HepG2 (cell line): ENCODE measurements at regions not wholly inside any gene's neighbourhood (a gene's known extent, or its start where the extent isn't known, plus 50 kb on each side); places are given as distances from the start of the nearest gene placed in this dataset.

Source experiments
- ATAC-seq: fragments of 200-7000 bp; cut with Tn5 transposase; 3 replicates; pipeline ENCODE4 v1.9.1; 2020; ENCODE audit warnings: mild to moderate bottlenecking, moderate library complexity
- BruUV-seq: library from RNA; stranded (reverse); fragments of 400-500 nt; replicated peaks from 2 replicates; lab custom pipeline; 2021; lab: Mats Ljungman, UMichigan
- CTCF ChIA-PET: fragments of 300-600 bp; formaldehyde crosslinking; extraction: SDS; loops from one replicate; lab custom pipeline; 2021; ENCODE audit warnings: low total read pairs, inconsistent platforms, low intra/inter-chr PET ratio; lab: Yijun Ruan, JAX
- POLR2A ChIA-PET: fragments of 350-600 bp; sonication (Branson Sonifier 250); formaldehyde crosslinking; loops from one replicate; lab custom pipeline; 2020; ENCODE audit warnings: antibody characterized with exemption, inconsistent platforms; lab: Yijun Ruan, JAX
- DNase-seq: peaks from one replicate; pipeline ENCODE4 v3.0.0-alpha.2; 2015; ENCODE audit warnings: low spot score
- FAIRE-seq: peaks from 3 replicates; lab custom pipeline; 2011; peaks lifted over from hg19 to GRCh38; lab: Jason Lieb, UNC
- H2AFZ ChIP-seq: one replicate; pipeline ENCODE4 v1.6.1; 2011; ENCODE audit warnings: low read length, inconsistent platforms
- H3K27ac ChIP-seq: fragments of 300-600 bp; 3 replicates; pipeline ENCODE4 v1.8.0; 2011; ENCODE audit warnings: mixed run types, mild to moderate bottlenecking, mixed read lengths, low read length, inconsistent platforms; ENCODE audit not compliant: insufficient read depth; ENCODE audit errors: extremely low read length
- H3K27me3 ChIP-seq, 2 experiments: fragments of 200-600 bp in 1 of 2; 2 replicates in 1 of 2; 3 replicates in 1 of 2; pipeline versions ENCODE4 v1.6.0 to v1.8.0; 2011; ENCODE audit warnings: low read length in 2 of 2, mild to moderate bottlenecking in 2 of 2, moderate library complexity in 2 of 2, inconsistent platforms in 1 of 2; ENCODE audit not compliant: insufficient read depth in 2 of 2, control insufficient read depth in 1 of 2
- H3K36me3 ChIP-seq, 2 experiments: fragments of 200-600 bp in 1 of 2; replicated peaks in 1 of 2; 2 replicates in 1 of 2; 3 replicates in 1 of 2; pipeline versions ENCODE4 v1.5.1 to v1.8.0; 2011; ENCODE audit warnings: low read length in 2 of 2, inconsistent platforms in 1 of 2; ENCODE audit not compliant: insufficient read depth in 2 of 2, control insufficient read depth in 1 of 2
- H3K4me1 ChIP-seq: 2 replicates; pipeline ENCODE4 v1.5.1; 2012; ENCODE audit warnings: low read length, inconsistent platforms; ENCODE audit not compliant: insufficient read depth
- H3K4me2 ChIP-seq: 2 replicates; pipeline ENCODE4 v1.6.0; 2011; ENCODE audit warnings: low read depth, low read length, inconsistent platforms
- H3K4me3 ChIP-seq, 3 experiments: fragments of 200-600 bp in 1 of 3; sonication (generic), shearing (Covaris generic) in 1 of 3; replicated peaks in 1 of 3; 2 replicates each; pipeline ENCODE4 v1.5.1; 2011 to 2016; ENCODE audit warnings: low read length in 3 of 3, inconsistent platforms in 2 of 3, low read depth in 2 of 3, mild to moderate bottlenecking in 2 of 3, control low read depth in 1 of 3, mixed read lengths in 1 of 3; ENCODE audit not compliant: insufficient read depth in 1 of 3
- H3K79me2 ChIP-seq: one replicate; pipeline ENCODE4 v1.6.1; 2011; ENCODE audit warnings: low read length, inconsistent platforms; ENCODE audit not compliant: insufficient read depth
- H3K9ac ChIP-seq: 2 replicates; pipeline ENCODE4 v1.6.0; 2011; ENCODE audit warnings: mild to moderate bottlenecking, low read depth, low read length, inconsistent platforms; ENCODE audit not compliant: insufficient read depth
- H3K9me3 ChIP-seq: 2 replicates; pipeline ENCODE4 v1.5.1; 2012; ENCODE audit warnings: mild to moderate bottlenecking, low read length
- H4K20me1 ChIP-seq: 2 replicates; pipeline ENCODE4 v1.6.0; 2011; ENCODE audit warnings: inconsistent platforms, mild to moderate bottlenecking, low read length, moderate library complexity; ENCODE audit not compliant: insufficient read depth
- BHLHE40 ChIP-seq: IDR thresholded peaks from 2 replicates; pipeline ENCODE4 v1.6.1; 2011; ENCODE audit warnings: low read length, improper control_type of control experiment
- CCDC6 ChIP-seq: sonication (generic); formaldehyde crosslinking; IDR thresholded peaks from 2 replicates; pipeline ENCODE4 v1.8.1; 2022; ENCODE audit warnings: mild to moderate bottlenecking, missing genetic modification reagents, moderate library complexity
- CREB1 ChIP-seq, 2 experiments: fragments of 450-650 bp in 1 of 2; IDR thresholded peaks; 2 replicates each; pipeline ENCODE4 v1.6.1; 2016 to 2017; ENCODE audit warnings: control low read depth in 1 of 2, mild to moderate bottlenecking in 1 of 2, missing compliant biosample characterization in 1 of 2, missing genetic modification characterization in 1 of 2
- FOXJ3 ChIP-seq: sonication (generic); formaldehyde crosslinking; IDR thresholded peaks from 2 replicates; pipeline ENCODE4 v1.4.0; 2020; ENCODE audit warnings: missing genetic modification reagents, mild to moderate bottlenecking, borderline replicate concordance
- HNRNPH1 ChIP-seq: fragments of 200-400 bp; formaldehyde crosslinking; optimal IDR thresholded peaks from 2 replicates; pipeline ENCODE3; 2017; ENCODE audit warnings: mild to moderate bottlenecking, low read depth, low read length
- JUND ChIP-seq: sonication (generic); formaldehyde crosslinking; IDR thresholded peaks from 2 replicates; pipeline ENCODE4 v1.8.0; 2022; ENCODE audit warnings: mild to moderate bottlenecking, missing genetic modification reagents
- RBM22 ChIP-seq: fragments of 200-400 bp; formaldehyde crosslinking; optimal IDR thresholded peaks from 2 replicates; pipeline ENCODE3; 2017; ENCODE audit warnings: mild to moderate bottlenecking, low read length, moderate library complexity
- TARDBP ChIP-seq: sonication (generic); formaldehyde crosslinking; IDR thresholded peaks from 2 replicates; pipeline ENCODE4 v1.8.0; 2022; ENCODE audit warnings: mild to moderate bottlenecking, missing genetic modification reagents
- TOPORS ChIP-seq: sonication (generic); formaldehyde crosslinking; IDR thresholded peaks from 2 replicates; pipeline ENCODE4 v1.8.0; 2023; ENCODE audit warnings: mild to moderate bottlenecking, missing genetic modification reagents
- ZFYVE20 ChIP-seq: sonication (generic); formaldehyde crosslinking; IDR thresholded peaks from 2 replicates; pipeline ENCODE4 v1.8.0; 2023; ENCODE audit warnings: low read depth, mild to moderate bottlenecking, moderate library complexity, missing genetic modification reagents, borderline replicate concordance
- ZKSCAN1 ChIP-seq: fragments of 150-350 bp; IDR thresholded peaks from 2 replicates; pipeline ENCODE4 v1.6.1; 2014; ENCODE audit warnings: low read length
- ZMYM4 ChIP-seq: sonication (generic); formaldehyde crosslinking; IDR thresholded peaks from 2 replicates; pipeline ENCODE4 v1.8.1; 2023; ENCODE audit warnings: mild to moderate bottlenecking, missing genetic modification reagents
- ZNF354B ChIP-seq: sonication (generic); formaldehyde crosslinking; IDR thresholded peaks from 2 replicates; pipeline ENCODE4 v1.8.0; 2022; ENCODE audit warnings: mild to moderate bottlenecking, missing genetic modification reagents
- WGBS: methylation state at CpG from one replicate; pipeline ENCODE4 v1.1.6; 2017; ENCODE audit warnings: low lambda C conversion rate; 5-methylcytosine and 5-hydroxymethylcytosine counted together
- in situ Hi-C: cut with HindIII; loops from 2 replicates; pipeline ENCODE4 v1.10.0; 2017; ENCODE audit warnings: low pct_unique_long_range_greater_than_20kb; ENCODE audit not compliant: extremely low pct_ligation_motif_present
- intact Hi-C: fragments of 100-400 bp; cut with micrococcal nuclease; formaldehyde crosslinking; loops from one replicate; pipeline ENCODE4 v1.10.0; 2022; ENCODE audit not compliant: unreplicated experiment
- TF ChIP-seq, protein P1 (sequence below): sonication (generic); formaldehyde crosslinking; IDR thresholded peaks from 2 replicates; pipeline ENCODE4 v1.4.0; 2020; ENCODE audit warnings: missing genetic modification reagents, borderline replicate concordance
- TF ChIP-seq, protein P2 (sequence below): sonication (generic); formaldehyde crosslinking; IDR thresholded peaks from 2 replicates; pipeline ENCODE4 v1.8.1; 2023; ENCODE audit warnings: mild to moderate bottlenecking, moderate library complexity, missing genetic modification reagents

DNA sequence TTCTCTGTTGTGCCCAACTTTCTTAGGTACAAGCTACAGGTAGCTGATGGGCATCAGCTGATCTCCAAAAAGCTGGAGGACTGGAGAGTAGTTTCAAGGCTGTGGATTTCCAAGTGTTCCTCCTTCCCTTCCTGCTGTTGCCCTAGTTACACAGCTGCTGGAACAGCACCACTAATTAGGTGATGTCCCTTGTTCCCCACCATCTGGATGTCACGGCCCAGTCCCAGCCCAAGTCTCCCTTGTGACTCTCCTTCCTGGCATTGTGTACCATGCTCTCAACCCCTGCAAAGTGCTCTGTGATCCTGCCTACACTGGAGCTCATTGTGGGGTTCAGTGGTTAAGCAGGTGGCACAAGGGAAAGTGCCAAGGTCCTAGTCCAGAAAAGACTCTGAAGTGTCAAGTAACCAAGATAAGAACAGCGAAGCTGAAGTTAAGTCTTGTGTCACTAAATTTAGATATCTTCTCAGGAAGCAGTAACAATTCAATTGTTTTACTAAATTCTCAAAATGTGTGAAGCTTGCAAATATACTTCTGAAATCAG lies 604.5 kb downstream of the ISL1 start:
- ChIA-PET CTCF (no interaction called here), POLR2A (no interaction called here)
- TF ChIP-seq TOPORS (CRISPR knock-in tag) (no peak), BHLHE40 (no peak), RBM22 (no peak), FOXJ3 (CRISPR knock-in tag) (no peak), TARDBP (CRISPR knock-in tag) (no peak), JUND (no peak), HNRNPH1 (no peak), ZKSCAN1 (no peak), ZFYVE20 (CRISPR knock-in tag) (no peak), CCDC6 (no peak), ZMYM4 (CRISPR knock-in tag) (no peak), CREB1 (IDR thresholded peaks at IDR 0.05) (no peak), CREB1 (CRISPR knock-in tag; IDR thresholded peaks at IDR 0.05) (no peak), ZNF354B (no peak)
- TF ChIP-seq, protein P1, sequence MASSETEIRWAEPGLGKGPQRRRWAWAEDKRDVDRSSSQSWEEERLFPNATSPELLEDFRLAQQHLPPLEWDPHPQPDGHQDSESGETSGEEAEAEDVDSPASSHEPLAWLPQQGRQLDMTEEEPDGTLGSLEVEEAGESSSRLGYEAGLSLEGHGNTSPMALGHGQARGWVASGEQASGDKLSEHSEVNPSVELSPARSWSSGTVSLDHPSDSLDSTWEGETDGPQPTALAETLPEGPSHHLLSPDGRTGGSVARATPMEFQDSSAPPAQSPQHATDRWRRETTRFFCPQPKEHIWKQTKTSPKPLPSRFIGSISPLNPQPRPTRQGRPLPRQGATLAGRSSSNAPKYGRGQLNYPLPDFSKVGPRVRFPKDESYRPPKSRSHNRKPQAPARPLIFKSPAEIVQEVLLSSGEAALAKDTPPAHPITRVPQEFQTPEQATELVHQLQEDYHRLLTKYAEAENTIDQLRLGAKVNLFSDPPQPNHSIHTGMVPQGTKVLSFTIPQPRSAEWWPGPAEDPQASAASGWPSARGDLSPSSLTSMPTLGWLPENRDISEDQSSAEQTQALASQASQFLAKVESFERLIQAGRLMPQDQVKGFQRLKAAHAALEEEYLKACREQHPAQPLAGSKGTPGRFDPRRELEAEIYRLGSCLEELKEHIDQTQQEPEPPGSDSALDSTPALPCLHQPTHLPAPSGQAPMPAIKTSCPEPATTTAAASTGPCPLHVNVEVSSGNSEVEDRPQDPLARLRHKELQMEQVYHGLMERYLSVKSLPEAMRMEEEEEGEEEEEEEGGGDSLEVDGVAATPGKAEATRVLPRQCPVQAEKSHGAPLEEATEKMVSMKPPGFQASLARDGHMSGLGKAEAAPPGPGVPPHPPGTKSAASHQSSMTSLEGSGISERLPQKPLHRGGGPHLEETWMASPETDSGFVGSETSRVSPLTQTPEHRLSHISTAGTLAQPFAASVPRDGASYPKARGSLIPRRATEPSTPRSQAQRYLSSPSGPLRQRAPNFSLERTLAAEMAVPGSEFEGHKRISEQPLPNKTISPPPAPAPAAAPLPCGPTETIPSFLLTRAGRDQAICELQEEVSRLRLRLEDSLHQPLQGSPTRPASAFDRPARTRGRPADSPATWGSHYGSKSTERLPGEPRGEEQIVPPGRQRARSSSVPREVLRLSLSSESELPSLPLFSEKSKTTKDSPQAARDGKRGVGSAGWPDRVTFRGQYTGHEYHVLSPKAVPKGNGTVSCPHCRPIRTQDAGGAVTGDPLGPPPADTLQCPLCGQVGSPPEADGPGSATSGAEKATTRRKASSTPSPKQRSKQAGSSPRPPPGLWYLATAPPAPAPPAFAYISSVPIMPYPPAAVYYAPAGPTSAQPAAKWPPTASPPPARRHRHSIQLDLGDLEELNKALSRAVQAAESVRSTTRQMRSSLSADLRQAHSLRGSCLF = no peak
- TF ChIP-seq, protein P2, sequence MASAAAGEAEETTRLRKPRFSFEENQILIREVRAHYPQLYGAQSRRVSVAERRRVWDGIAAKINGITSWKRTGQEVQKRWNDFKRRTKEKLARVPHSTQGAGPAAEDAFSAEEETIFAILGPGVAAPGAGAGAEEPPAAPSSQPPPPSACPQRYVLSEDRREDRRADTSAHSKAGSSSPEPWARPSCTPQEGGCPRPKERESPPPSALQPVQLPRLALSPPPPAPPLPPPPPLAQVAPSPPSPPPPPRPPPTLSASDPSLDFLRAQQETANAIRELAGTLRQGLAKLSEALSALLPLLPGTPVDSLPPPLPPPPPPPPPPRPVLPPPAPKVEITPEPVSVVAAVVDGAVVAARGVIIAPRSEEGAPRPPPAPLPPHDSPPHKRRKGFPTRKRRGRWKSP (CRISPR knock-in tag) = no peak
- intact Hi-C loops = no loop called here
- no peak overlapping the region for H3K27ac ChIP-seq
- BruUV-seq = no TSS peak
- no peaks in the 10 kb centered on the region for H4K20me1 ChIP-seq
- H3K9me3 ChIP-seq = no peaks in the 10 kb centered on the region
- no peak for FAIRE-seq
- no peaks in the 10 kb centered on the region for H3K36me3 ChIP-seq
- H3K79me2 ChIP-seq = no peaks in the 10 kb centered on the region
- in situ Hi-C loops = no loop called here
- no peak for ATAC-seq
- H3K27me3 ChIP-seq = no peaks in the 10 kb centered on the region; a peak in 1 of 5 replicates
- 2% methylated on average over 2 of the region's 2 CpGs for WGBS
- H3K9ac ChIP-seq = no peak overlapping the region
- no peak overlapping the region for H3K4me2 ChIP-seq
- no peak for DNase-seq
- H2AFZ ChIP-seq = no peak overlapping the region
- H3K4me3 ChIP-seq = no peak overlapping the region
- H3K4me1 ChIP-seq = no peaks in the 10 kb centered on the region
